A549 (cell line): ENCODE measurements at regions not wholly inside any gene's neighbourhood (a gene's known extent, or its start where the extent isn't known, plus 50 kb on each side); places are given as distances from the start of the nearest gene placed in this dataset.

Source experiments
- ATAC-seq, 2 experiments: fragments of 200-7000 bp in 1 of 2; fragments of >200 bp in 1 of 2; cut with Nextera tagmentation in 1 of 2; cut with Tn5 transposase in 1 of 2; 3 replicates each; pipeline versions ENCODE4 v1.8.0 to v1.9.1; 2018 to 2020; ENCODE audit warnings: mild to moderate bottlenecking in 1 of 2, moderate library complexity in 1 of 2
- CTCF ChIA-PET: fragments of 300-600 bp; sonication (Branson Sonifier 250); formaldehyde crosslinking; extraction: SDS; loops from one replicate; lab custom pipeline; 2021; ENCODE audit warnings: antibody characterized with exemption, inconsistent platforms; lab: Yijun Ruan, JAX
- POLR2A ChIA-PET: fragments of 350-600 bp; formaldehyde crosslinking; extraction: SDS; loops from one replicate; lab custom pipeline; 2021; ENCODE audit warnings: antibody characterized with exemption, inconsistent platforms; lab: Yijun Ruan, JAX
- DNase-seq, 2 experiments: peaks; one replicate each; pipeline versions ENCODE4 v3.0.0 to v3.0.0-alpha.2; 2011 to 2016; ENCODE audit warnings: low read depth in 1 of 2, low spot score in 1 of 2
- FAIRE-seq: peaks from 2 replicates; lab custom pipeline; 2011; peaks lifted over from hg19 to GRCh38; lab: Jason Lieb, UNC
- H3K27ac ChIP-seq, 2 experiments: fragments of >200 bp; sonication (Bioruptor Twin); formaldehyde crosslinking; 3 replicates each; pipeline ENCODE4 v1.5.1; 2016 to 2017
- H3K4me1 ChIP-seq: fragments of >200 bp; sonication (Bioruptor Twin); formaldehyde crosslinking; 3 replicates; pipeline ENCODE4 v1.6.1; 2016
- H3K4me2 ChIP-seq: fragments of >200 bp; sonication (Bioruptor Twin); formaldehyde crosslinking; 3 replicates; pipeline ENCODE4 v1.6.1; 2016
- H3K4me3 ChIP-seq: fragments of >200 bp; sonication (Bioruptor Twin); formaldehyde crosslinking; 3 replicates; pipeline ENCODE4 v1.5.1; 2016
- H3K9me3 ChIP-seq: fragments of >200 bp; sonication (Bioruptor Twin); formaldehyde crosslinking; 3 replicates; pipeline ENCODE4 v1.6.1; 2016
- CBX8 ChIP-seq: fragments of 200-600 bp; sonication (generic); IDR thresholded peaks from 2 replicates; pipeline ENCODE4 v1.6.1; 2016
- CHD4 ChIP-seq: fragments of 200-600 bp; sonication (generic); IDR thresholded peaks from 2 replicates; pipeline ENCODE4 v1.6.1; 2016; ENCODE audit warnings: antibody characterized with exemption, mild to moderate bottlenecking, borderline replicate concordance
- E2F6 ChIP-seq: IDR thresholded peaks from 2 replicates; pipeline ENCODE4 v1.6.1; 2012; ENCODE audit warnings: low read depth, borderline replicate concordance
- EHF ChIP-seq: fragments of 250-450 bp; sonication (Bioruptor Pico); IDR thresholded peaks from 2 replicates; pipeline ENCODE4 v1.5.0; 2020; ENCODE audit warnings: mild to moderate bottlenecking
- ELK1 ChIP-seq: fragments of 150-350 bp; IDR thresholded peaks from 2 replicates; pipeline ENCODE4 v1.6.1; 2014; ENCODE audit warnings: low read depth, mild to moderate bottlenecking, low read length
- ESRRA ChIP-seq: fragments of 150-350 bp; IDR thresholded peaks from 2 replicates; pipeline ENCODE4 v1.6.1; 2014; ENCODE audit warnings: mild to moderate bottlenecking, low read length, borderline replicate concordance
- GATA3 ChIP-seq: IDR thresholded peaks from 2 replicates; pipeline ENCODE4 v1.6.1; 2012; ENCODE audit warnings: borderline replicate concordance
- HDAC2 ChIP-seq: fragments of 200-600 bp; sonication (generic); IDR thresholded peaks from 2 replicates; pipeline ENCODE4 v1.6.1; 2016
- HEYL ChIP-seq: fragments of 250-450 bp; sonication (Bioruptor Pico); IDR thresholded peaks from 2 replicates; pipeline ENCODE4 v1.8.0; 2021; ENCODE audit warnings: mild to moderate bottlenecking, moderate library complexity
- HMGXB4 ChIP-seq: fragments of 250-450 bp; sonication (Bioruptor Pico); IDR thresholded peaks from 2 replicates; pipeline ENCODE4 v1.5.0; 2021; ENCODE audit warnings: mild to moderate bottlenecking, moderate library complexity, borderline replicate concordance
- HOXA7 ChIP-seq: fragments of 250-450 bp; sonication (Bioruptor Pico); IDR thresholded peaks from 2 replicates; pipeline ENCODE4 v1.5.0; 2020; ENCODE audit warnings: mild to moderate bottlenecking, moderate library complexity
- KDM1A ChIP-seq: fragments of 200-600 bp; sonication (generic); IDR thresholded peaks from 2 replicates; pipeline ENCODE4 v1.6.1; 2016; ENCODE audit warnings: low read depth, mild to moderate bottlenecking
- MAFK ChIP-seq: fragments of 450-650 bp; IDR thresholded peaks from 2 replicates; pipeline ENCODE4 v1.6.1; 2014; ENCODE audit not compliant: partially characterized antibody
- MAZ ChIP-seq: fragments of 150-350 bp; IDR thresholded peaks from 2 replicates; pipeline ENCODE4 v1.6.1; 2014; ENCODE audit warnings: antibody characterized with exemption, low read depth, low read length, borderline replicate concordance
- MYC ChIP-seq: IDR thresholded peaks from 2 replicates; pipeline ENCODE4 v1.6.1; 2012; ENCODE audit warnings: mild to moderate bottlenecking, inconsistent platforms, low read length, improper control_type of control experiment, borderline replicate concordance
- NFE2L2 ChIP-seq: fragments of 150-350 bp; conservative IDR thresholded peaks from 2 replicates; pipeline ENCODE4 v1.6.1; 2014; ENCODE audit warnings: low read length
- PBX3 ChIP-seq: IDR thresholded peaks from 2 replicates; pipeline ENCODE4 v1.6.1; 2012
- POLR2A ChIP-seq: IDR thresholded peaks from 2 replicates; pipeline ENCODE4 v1.6.1; 2012; ENCODE audit warnings: mild to moderate bottlenecking, low read length
- POLR2AphosphoS2 ChIP-seq: conservative IDR thresholded peaks from 2 replicates; pipeline ENCODE4 v1.6.1; 2012; ENCODE audit warnings: low read length, improper control_type of control experiment, inconsistent platforms
- RAD21 ChIP-seq, 2 experiments: fragments of >200 bp in 1 of 2; sonication (Bioruptor Twin) in 1 of 2; formaldehyde crosslinking in 1 of 2; IDR thresholded peaks in 1 of 2; conservative IDR thresholded peaks in 1 of 2; 2 replicates in 1 of 2; 3 replicates in 1 of 2; pipeline ENCODE4 v1.6.1; 2012 to 2018; ENCODE audit warnings: inconsistent platforms in 1 of 2
- RFX5 ChIP-seq: fragments of 450-650 bp; IDR thresholded peaks from 2 replicates; pipeline ENCODE4 v1.7.1; 2014; ENCODE audit warnings: antibody characterized with exemption, mild to moderate bottlenecking, moderate library complexity
- SREBF2 ChIP-seq: fragments of 450-650 bp; IDR thresholded peaks from 2 replicates; pipeline ENCODE4 v1.6.1; 2014; ENCODE audit warnings: mild to moderate bottlenecking, moderate library complexity
- TP53 ChIP-seq: fragments of 250-450 bp; sonication (Bioruptor Pico); IDR thresholded peaks from 2 replicates; pipeline ENCODE4 v1.5.0; 2021; ENCODE audit warnings: mild to moderate bottlenecking, moderate library complexity
- ZC3H11A ChIP-seq: fragments of 450-650 bp; IDR thresholded peaks from 2 replicates; pipeline ENCODE4 v1.6.1; 2014; ENCODE audit warnings: antibody characterized with exemption, mild to moderate bottlenecking
- ZFP36 ChIP-seq: fragments of 450-650 bp; IDR thresholded peaks from 2 replicates; pipeline ENCODE4 v1.6.1; 2014; ENCODE audit warnings: borderline replicate concordance; ENCODE audit not compliant: partially characterized antibody
- ZSCAN20 ChIP-seq: fragments of 250-450 bp; sonication (Bioruptor Pico); IDR thresholded peaks from 2 replicates; pipeline ENCODE4 v1.8.0; 2022; ENCODE audit warnings: mild to moderate bottlenecking, moderate library complexity
- WGBS: methylation state at CpG from one replicate; pipeline ENCODE4 v1.1.6; 2017; ENCODE audit errors: missing lambda C conversion rate; 5-methylcytosine and 5-hydroxymethylcytosine counted together

- ATAC-seq = no peak
- WGBS = 74% methylated on average over 2 of the region's 2 CpGs
- Histone ChIP-seq H3K27ac (no peak overlapping the region), H3K4me2 (no peak overlapping the region), H3K4me3 (no peak overlapping the region), H3K9me3 (no peaks in the 10 kb centered on the region), H3K4me1 (no peaks in the 10 kb centered on the region)
- DNase-seq = no peak
- CTCF ChIA-PET = interaction anchor here (0.9 kb wide), 1 partner anchor 502 kb away, joined by 3 read pairs; no protein-coding TSS in a partner anchor
- POLR2A ChIA-PET = no interaction called here
- no peak for FAIRE-seq
- TF ChIP-seq MYC (no peak), ELK1 (no peak), ZC3H11A (no peak), EHF (CRISPR knock-in tag) (no peak), MAZ (no peak), TP53 (CRISPR knock-in tag) (no peak), SREBF2 (no peak), HDAC2 (no peak), NFE2L2 (no peak), CHD4 (no peak), POLR2A (no peak), HOXA7 (CRISPR knock-in tag) (no peak)
Measured at GRCh38 chr6:100161782-100162365, 167.9 kb upstream of the MCHR2 start.

- DNase-seq (no peak), ATAC-seq (no peak), FAIRE-seq (no peak)
- Histone ChIP-seq H3K27ac (no peak overlapping the region), H3K4me1 (no peaks in the 10 kb centered on the region), H3K4me3 (no peak overlapping the region), H3K9me3 (no peaks in the 10 kb centered on the region), H3K4me2 (no peak overlapping the region)
- ChIA-PET POLR2A (no interaction called here), CTCF (no interaction called here)
- TF ChIP-seq E2F6 (no peak), ZFP36 (no peak), CHD4 (no peak), CBX8 (no peak), RFX5 (no peak), GATA3 (no peak), MAFK (no peak), PBX3 (no peak), HOXA7 (CRISPR knock-in tag) (no peak), RAD21 (conservative IDR thresholded peaks at IDR 0.05 in 1 of 2, IDR thresholded peaks at IDR 0.05 in 1 of 2) (no peak), POLR2AphosphoS2 (no peak), ESRRA (no peak), ZSCAN20 (CRISPR knock-in tag) (no peak), HEYL (CRISPR knock-in tag) (no peak), HMGXB4 (CRISPR knock-in tag) (no peak), KDM1A (no peak)
- 68% methylated on average over 3 of the region's 3 CpGs for WGBS
Measured at GRCh38 chr6:100160930-100161329, 166.9 kb upstream of the MCHR2 start.
